ENCODE measurements at regions not wholly inside any gene's neighbourhood (a gene's known extent, or its start where the extent isn't known, plus 50 kb on each side); places are given as distances from the start of the nearest gene placed in this dataset.

DNA sequence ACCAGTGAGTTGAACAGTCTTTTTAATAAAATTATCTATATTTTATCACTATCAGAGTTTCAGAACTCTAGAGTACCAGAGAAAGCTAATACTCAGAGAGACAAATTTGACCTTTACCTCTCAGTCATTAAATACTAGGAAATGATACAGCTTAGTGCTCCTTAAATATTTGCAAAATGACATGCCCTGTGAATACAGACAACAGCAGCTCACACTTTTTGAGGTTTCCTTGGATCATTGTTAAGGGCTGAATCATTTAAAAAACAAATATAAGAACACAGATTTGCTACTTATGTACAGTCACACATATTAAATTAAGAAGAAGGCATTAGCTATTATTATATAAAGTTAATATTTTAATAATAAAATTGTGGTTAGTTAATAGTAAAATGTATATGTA is 1158.7 kb upstream of the EYS start:
- FAIRE-seq (peak; percentile 40), DNase-seq (ENCODE audit: low spot score) (peak; percentile 24)

DNA sequence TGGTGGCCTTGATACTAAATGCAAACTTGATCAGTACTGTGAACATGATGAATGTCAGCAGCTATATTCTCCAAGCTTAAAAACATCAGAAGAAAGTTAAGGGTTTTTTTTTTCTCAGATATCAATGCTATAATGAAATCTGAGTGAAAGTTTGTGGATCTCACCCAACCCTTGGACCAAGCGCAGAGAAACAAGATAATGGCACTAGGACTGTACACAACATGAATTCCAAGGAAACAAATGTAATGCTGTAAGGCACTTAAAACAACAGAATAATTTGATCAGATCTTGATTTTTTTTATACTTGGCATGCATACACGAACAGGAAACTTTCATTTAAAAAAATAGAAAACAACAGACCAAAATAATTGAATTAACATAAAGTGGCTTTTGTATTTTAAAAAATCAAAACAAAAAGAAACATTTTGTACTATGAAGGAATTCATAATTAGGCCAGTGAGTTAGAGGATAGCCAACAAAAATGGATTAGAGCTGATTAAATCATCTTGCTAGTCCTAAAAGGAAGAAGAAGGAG is 1154.0 kb upstream of the EYS start:
- FAIRE-seq (no peak), DNase-seq (ENCODE audit: low spot score) (no peak)

DNA sequence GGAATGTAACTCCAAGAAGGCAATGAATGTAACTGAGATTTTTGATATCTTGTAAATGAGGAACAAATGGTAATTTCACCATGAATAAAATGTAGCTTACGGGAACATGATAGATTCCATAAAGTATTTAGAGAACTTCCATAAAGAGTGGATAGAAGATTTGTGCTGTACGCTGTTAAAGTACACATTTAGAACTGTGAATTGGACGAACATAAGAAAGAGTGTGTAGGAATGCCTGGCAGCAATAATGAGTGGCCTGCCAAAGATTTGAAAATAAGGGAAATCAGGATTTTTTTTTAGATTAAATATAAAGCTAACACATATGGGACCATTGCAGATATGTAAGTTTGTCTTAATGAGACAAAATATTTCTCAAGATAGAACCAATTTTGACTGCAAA is 1153.3 kb upstream of the EYS start:
- DNase-seq (ENCODE audit: low spot score) (no peak), FAIRE-seq (no peak)

DNA sequence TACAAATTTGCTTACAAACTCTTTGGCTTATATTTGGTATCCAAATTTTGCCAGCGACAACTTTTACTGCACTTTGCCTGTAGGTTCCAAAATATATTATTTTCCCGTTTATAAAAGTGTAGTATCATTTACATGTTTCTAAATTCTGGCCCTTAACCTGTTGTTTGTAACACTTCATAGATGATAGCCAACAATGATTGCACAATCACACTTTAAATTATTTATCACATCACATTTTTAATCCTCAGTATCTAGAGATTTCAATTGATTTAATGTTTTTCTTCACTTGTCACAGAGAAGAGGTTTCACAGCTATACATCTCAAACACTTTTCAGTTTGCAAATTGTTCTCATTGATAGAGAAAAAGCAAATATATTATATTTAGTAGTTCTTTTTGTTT is 1151.2 kb upstream of the EYS start:
- no peak for FAIRE-seq
- no peak for DNase-seq (ENCODE audit: low spot score)

DNA sequence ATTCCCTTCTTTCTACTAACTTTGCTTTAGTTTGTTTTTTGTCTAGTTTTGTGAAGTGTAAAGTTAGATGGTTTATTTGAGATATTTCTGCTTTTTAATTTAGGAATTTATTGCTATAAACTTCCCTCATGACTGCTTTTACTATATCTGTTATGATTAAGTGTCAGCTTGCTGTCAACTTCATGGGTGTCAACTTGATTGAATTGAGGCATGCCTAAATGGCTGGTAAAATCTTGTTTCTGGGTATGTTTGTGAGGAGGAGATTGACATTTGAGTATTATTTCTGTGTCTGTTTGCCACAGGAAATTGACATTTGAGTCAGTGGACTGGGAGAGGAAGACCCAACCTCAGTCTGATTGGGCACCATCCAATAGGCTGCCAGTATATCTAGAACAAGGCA is 1147.0 kb upstream of the EYS start:
- FAIRE-seq: no peak
- no peak for DNase-seq (ENCODE audit: low spot score)

DNA sequence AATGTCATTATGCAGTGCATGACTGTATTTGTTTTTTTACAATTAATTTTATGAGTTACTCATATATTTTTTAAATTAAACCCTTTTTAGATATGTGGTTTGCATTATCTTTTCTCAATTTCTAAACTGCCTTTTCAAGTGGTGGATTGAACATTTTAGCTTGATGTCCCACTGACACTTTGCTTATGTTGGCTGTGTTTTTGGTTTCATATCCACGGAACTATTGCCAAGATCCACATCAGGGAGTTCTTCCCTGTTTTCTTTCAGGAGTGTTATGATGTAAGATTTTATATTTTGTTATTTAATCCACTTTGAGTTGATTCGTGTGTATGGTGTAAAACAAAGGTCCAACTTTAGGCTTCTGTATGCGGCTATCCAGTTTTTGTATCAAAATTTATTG is 1144.9 kb upstream of the EYS start:
- no peak for FAIRE-seq

DNA sequence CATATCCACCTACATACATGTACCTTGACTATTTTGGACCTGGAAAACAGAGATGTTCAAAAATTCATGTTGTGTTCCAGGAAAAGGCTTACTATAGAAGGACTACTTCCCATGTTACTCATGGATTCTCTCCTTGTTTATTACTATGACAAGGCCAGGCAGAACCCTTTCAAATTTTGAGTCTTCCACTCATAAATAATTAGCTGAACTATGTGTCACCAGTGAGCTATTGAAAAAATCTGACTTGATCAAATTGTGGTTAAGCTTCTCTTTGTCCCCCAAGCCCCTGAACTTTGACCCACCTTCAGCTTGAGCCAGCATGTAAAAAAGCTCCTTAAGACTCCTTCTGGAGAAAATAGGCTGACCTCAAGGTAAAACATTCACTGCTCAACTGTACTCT is 1142.8 kb upstream of the EYS start:
- FAIRE-seq (no peak), DNase-seq (ENCODE audit: low spot score) (no peak)

More for the DNA sequence above, 1144.9 kb upstream of the EYS start:
- DNase-seq (ENCODE audit: low spot score): no peak

DNA sequence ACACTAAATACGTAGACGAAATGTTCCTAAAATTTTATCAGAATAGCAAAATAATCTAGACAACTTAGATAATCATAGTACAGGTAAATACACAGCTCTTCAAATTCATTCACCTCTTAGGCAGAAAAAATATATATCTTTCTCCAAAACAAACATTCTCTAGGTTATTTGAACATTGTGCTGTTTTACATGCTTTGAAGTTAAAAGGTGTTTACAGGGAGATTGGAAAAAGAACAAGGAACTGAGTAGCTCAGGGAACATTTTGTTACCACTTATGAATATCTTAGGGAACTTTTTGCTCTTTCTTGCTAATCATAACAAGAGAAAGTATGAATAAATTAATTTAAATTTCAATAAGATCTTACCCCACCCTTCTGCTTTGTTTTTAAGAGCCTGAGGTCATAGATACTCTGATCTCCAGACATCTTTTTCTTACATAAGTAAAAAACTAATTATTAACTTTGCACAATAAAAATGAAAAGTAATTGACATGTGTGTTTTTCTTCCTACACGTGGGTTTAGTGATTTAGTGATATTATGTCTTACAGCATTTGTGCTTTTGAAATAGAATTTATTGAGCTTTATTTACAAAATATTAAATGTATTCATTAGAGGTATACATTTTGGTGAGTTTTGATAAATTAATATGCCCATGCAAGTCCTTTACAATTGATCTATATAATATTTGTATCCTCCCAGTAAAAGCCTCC is 1141.4 kb upstream of the EYS start:
- no peak for DNase-seq (ENCODE audit: low spot score)
- no peak for FAIRE-seq

DNA sequence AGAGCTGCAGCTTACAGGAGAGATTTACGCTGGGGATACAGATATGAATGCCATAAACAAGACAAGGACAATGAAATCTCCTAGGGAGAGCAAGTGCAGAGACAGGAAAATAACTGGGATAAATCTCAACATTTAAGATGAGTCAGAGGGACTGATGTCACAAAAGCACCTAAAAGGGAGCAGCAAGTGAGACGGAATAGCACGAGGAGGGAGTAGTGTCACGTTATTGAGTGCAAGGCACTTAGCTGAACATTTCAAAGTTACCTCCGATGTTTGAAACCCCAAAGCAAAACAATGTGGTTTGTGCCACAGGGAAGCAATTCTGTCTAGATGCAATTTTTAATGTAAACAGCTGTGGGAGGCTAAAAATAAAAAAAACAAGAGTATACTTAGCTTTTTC is 1131.7 kb upstream of the EYS start:
- DNase-seq (ENCODE audit: low spot score) (no peak), FAIRE-seq (no peak)

DNA sequence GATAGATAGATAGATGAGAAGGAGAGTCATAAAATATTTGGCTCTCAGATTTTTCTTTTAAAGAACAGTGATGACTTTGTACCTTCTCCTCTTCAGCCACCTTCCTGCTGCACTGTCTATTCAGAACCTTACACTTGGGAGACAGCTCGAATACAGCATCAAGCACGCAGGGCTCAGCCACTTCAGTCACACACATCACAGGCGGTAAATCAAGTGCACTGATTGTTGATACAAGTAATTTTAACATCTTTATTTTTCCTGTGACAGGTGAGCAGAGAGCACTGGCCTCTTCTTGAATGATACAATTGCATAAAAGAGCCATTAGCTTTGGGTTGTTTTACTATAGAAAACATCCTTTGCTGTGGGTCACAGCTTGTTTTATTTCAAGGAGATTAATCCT is 1118.5 kb upstream of the EYS start:
- FAIRE-seq: no peak

DNA sequence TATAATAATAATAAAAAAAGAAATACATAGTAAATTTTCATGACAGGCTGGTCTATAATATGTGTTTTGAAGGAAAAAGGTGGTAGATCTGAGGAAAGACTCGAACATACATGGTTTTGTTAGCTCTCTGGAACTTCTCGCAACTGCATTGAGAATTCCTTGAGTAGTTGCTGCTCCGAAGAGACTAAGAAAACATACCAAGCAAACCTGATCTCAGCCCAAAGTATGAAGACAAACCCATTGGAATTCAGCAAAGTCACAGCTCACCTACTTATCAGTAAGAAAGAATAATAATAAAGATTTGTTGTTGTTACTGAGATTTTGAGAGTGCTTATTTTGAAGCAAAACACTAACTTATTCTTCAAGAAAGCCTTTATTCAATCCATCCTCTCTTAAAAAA is 1107.1 kb upstream of the EYS start:
- DNase-seq (ENCODE audit: low spot score) (no peak), FAIRE-seq (no peak)

More for the DNA sequence above, 1118.5 kb upstream of the EYS start:
- DNase-seq (ENCODE audit: low spot score): no peak

DNA sequence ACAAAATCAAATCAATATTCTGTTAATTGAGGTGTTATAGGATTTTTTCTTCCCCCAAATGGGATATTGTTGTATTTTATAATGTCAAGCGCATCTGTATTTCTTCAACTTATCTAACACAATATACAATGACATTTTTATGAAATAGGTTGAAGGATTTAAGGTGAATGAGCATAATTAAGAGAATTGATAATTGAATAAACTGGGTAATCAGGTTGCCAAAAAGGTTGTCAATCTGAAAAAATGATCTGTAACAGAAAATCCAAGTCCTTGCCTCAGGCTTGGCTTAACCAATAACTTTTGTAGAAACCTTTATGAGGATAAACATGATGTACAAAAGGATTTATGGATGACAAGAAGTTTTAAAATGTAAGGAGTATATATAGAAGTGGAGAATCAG is 1101.7 kb upstream of the EYS start:
- DNase-seq (ENCODE audit: low spot score): no peak
- no peak for FAIRE-seq

DNA sequence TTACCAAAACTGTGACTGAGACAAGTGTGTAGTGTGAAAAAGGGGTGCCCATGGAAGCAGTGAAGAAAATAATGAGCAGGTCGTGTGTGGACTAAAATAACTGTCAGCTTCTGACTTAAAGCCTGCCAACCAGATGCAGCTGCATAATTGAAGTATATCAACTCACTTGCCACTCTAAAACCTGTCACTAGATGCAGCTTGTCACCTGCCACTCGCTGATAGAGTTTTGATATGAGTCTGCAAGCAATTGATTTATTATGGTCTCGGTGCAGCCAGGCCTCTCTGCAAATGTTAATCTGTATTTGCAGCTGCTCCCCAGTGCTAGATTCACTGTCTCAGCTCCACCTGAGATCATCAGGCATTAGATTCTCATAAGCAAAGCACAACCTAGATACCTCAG is 1090.0 kb upstream of the EYS start:
- no peak for FAIRE-seq

DNA sequence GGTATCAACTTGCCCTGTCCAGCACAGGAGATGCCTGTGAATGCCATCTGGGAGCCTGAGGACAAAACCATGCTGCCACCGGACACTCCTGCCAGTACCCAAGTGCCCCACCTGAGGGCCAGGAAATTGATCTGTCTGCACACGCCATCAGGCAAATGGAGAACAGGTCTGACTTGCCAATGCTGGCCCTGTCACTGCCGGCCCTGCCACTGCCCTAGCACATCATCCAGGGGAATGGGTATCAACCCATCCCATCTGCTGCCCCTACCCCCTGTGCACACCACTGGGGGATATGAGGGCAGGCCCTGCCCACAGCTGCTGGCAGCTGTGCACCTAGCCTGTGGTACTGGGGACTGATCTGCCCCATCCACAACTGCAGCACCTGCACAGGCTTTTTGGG is 1081.6 kb upstream of the EYS start:
- no peak for FAIRE-seq
- DNase-seq (ENCODE audit: low spot score): no peak

More for the DNA sequence above, 1090.0 kb upstream of the EYS start:
- DNase-seq (ENCODE audit: low spot score): no peak

DNA sequence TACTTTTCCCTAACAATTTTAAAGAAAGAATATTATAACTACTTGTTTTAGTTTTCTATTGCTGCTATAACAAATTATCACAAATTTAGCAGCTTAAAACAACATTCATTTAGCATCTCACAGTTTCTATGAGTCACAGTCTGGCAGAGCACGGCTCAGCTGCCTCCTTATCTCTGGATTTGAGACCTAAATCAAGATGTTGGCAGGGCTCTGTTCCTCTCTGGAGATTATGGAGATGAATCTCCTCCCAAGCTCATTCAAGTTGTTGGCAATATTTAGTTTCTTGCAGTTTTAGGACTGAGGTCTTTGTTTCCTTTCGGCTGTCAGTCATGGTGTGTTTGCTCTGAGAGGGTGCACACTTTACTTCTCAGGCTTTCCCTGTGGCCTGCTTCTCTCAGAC is 1065.8 kb upstream of the EYS start:
- DNase-seq (ENCODE audit: low spot score) (no peak), FAIRE-seq (no peak)

DNA sequence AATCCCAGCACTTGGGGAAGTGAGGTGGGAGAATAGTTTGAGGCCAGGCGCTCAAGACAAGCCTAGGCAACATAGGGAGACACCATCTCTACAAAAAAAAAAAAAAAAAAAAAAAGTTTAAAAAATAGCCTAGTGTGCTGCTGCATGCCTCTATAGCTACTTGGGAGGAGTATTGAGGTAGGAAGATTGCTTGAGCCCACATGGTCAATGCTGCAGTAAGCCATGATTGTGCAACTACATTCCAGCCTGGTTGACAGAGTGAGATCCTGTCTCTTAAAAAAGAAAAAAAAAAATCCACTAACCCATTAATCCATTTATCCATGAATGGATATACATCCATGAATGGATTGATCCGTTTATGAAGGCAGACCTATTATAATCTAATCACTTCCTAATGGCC is 1064.6 kb upstream of the EYS start:
- DNase-seq (ENCODE audit: low spot score) (no peak), FAIRE-seq (no peak)

DNA sequence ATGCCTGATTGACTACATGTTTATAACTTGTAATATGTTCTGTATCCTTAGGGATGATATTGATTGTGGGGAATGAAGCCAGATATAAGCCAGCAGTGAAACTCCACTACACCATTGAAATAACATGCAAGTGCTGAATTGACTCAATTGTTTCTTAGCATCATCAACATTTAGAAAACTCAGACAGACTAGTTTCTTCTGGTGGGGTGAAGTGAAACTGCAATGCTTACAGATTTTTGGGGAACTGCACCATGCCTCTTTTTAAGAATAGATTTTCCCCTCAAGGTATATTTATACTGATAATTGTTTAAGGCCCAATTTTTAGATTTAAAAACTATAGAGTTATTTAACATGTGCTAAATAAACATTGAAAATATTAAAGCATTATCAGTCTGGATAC is 1044.6 kb upstream of the EYS start:
- DNase-seq (ENCODE audit: low spot score): no peak
- no peak for FAIRE-seq

DNA sequence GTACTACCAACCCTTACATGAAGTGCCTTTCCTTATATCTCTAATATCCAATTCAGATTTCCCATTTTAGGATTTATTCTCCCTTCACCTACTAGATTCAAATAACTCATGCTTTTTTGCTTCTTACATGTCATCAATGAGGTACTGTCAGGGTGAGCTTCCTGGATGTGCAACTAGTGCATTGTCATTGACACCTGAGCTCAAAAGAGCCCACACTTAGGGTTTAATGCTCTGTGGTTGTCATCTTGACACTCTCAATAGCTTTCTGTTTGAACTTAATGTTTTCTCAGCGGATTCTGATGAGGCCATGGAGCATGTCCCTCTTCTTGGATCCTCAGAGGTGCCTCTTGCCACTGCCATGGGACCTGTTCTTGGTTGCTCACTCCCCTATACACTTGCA is 1033.3 kb upstream of the EYS start:
- no peak for DNase-seq (ENCODE audit: low spot score)

DNA sequence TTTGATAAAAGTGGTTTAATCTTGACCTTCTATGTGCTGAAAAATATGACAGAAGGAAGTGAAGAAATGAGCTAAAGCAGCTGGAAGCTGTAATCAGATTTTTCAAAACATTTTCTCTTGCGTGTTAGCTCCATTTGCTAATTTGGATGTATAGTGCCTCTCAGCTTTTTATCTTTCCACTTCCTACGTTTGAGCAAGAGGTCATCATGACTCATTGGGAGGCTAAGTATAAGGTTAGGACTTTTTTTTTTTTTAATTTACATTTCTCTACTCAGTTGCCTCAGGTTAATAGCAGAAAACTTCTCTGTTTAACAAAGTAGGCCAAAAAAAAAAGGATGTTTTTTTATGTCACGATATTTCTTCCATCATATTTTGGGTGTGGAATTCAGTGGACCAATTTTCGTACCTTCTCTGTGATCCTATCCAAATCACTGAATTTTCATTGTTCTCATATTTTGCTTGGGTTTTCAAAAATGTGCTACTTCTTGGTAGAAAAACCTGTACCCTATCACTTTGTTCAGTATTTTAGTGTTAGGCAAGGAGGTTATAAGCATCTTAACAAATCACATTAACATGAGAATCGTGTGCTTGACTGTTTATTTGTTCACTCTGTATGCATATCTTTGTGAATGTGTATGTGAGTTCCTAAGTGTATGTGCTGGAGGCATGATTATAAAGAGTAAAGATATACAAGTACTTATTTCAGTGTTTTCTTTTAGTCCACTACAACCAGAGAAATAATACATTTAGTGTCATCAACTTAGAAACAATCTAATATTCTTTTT is 1028.3 kb upstream of the EYS start:
- DNase-seq (ENCODE audit: low spot score) (no peak), FAIRE-seq (no peak)

More for the DNA sequence above, 1033.3 kb upstream of the EYS start:
- FAIRE-seq: no peak

DNA sequence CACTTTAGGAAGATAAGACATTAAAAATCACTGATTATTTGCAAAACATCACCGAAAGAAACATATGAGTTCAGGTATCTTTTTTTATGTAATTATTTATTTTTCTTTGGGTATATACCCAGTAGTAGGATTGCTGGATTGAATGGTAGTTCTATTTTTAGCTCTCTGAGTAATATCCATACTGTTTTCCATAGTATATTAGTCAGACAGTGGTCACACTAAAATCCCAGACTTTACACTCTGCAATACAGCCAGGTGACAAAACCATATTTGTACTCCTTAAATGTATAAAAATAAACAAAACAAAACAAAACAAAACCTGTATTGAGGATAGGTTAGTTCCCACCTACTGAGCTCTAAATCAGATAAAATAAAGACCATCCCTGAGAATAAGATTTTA is 1024.3 kb upstream of the EYS start:
- DNase-seq (ENCODE audit: low spot score) (no peak), FAIRE-seq (no peak)

DNA sequence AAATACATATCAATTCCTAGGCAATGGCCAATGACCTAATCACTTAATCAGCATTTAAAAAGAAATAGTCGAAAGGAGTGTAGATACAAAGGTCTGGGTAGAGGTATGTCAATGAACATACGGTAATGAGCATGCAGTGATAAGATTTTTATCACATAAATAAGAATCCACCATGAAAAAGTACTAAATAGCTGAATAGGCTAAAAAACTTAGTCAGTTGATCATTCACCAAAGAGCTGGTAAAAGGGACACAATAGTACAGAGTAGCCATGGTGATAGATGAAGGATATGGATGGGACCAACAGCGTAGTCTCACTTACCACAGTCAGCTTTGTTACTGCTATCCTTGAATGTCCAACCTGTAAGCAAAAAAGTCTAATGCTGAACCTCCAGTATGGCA is 1018.6 kb upstream of the EYS start:
- DNase-seq (ENCODE audit: low spot score): no peak
- no peak for FAIRE-seq

DNA sequence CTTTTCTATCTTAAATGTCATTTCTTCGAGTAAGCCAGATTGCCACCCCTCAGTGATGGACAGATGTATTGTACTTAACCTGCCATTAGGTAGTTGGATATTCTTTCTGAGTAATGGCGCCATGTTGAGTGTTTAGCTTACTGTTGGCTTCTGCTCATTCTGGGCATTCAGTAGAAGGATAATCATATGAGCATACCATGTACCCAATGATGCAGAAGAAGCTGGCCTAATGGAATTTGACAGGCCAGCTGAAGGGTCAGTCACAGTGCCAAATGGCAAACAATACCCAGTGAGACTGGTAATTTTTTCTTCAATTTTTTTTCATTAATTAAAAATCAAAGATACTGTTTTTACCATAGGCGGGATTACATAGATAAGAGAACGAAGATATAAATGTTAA is 1010.8 kb upstream of the EYS start:
- FAIRE-seq: no peak
- DNase-seq (ENCODE audit: low spot score): no peak

DNA sequence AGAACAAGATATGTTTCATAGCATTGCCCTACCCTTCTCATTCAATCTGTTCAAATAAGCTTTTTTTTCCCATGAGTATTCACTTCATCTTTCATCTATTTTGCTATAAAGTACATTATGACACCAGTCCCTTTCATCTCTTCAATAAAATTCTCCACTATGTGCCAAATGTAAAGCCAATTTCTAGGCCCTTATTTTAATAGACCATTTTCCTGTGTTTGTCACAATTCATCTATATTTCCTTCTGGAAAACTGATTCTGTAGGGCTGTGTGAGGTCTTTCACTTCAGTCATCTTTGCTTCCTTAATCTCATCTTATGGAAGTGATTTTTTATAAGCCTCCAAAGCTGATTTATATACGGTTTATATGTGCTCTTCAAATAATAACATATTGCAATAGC is 992.4 kb upstream of the EYS start:
- FAIRE-seq (no peak), DNase-seq (ENCODE audit: low spot score) (no peak)
